GM19328 (cell line): ENCODE measurements at regions not wholly inside any gene's neighbourhood (a gene's known extent, or its start where the extent isn't known, plus 50 kb on each side); places are given as distances from the start of the nearest gene placed in this dataset.
"Not testable (repeated sequence)": the region's sequence is repeated elsewhere in the genome, so short reads cannot be mapped to it uniquely, and the experiment has no call there.

Source experiments
- ATAC-seq: cut with Tn5 transposase; IDR thresholded peaks from one replicate; pipeline ENCODE4 v1.9.1; 2021; ENCODE audit warnings: mild to moderate bottlenecking, moderate library complexity; ENCODE audit not compliant: unreplicated experiment

- no peak for ATAC-seq
Measured at GRCh38 chr18:55764386-55764785, 176.4 kb upstream of the TCF4 start.

GRCh38 chr18:55763805-55764204, 175.8 kb upstream of the TCF4 start:
- ATAC-seq, result no peak

GRCh38 chr18:55763298-55763697, 175.3 kb upstream of the TCF4 start:
- ATAC-seq, result no peak

- no peak for ATAC-seq
Measured at GRCh38 chr18:55762424-55762823, 174.4 kb upstream of the TCF4 start.

GRCh38 chr18:55753643-55754263, 165.8 kb upstream of the TCF4 start:
- no peak for ATAC-seq

- no peak for ATAC-seq
Measured at GRCh38 chr18:55751476-55751875, 163.5 kb upstream of the TCF4 start.

GRCh38 chr18:55748227-55748738, 160.3 kb upstream of the TCF4 start:
- no peak for ATAC-seq

GRCh38 chr18:55744206-55744605, 156.2 kb upstream of the TCF4 start:
- ATAC-seq, result no peak

GRCh38 chr18:55743736-55744135, 155.7 kb upstream of the TCF4 start:
- ATAC-seq, result no peak

- no peak for ATAC-seq
Measured at GRCh38 chr18:55743133-55743532, 155.1 kb upstream of the TCF4 start.

GRCh38 chr18:55739488-55739887, 151.5 kb upstream of the TCF4 start:
- ATAC-seq, result no peak

GRCh38 chr18:55738483-55739114, 150.6 kb upstream of the TCF4 start:
- ATAC-seq, result no peak

- no peak for ATAC-seq
Measured at GRCh38 chr18:55737781-55738468, 149.9 kb upstream of the TCF4 start.

GRCh38 chr18:55737266-55737665, 149.3 kb upstream of the TCF4 start:
- no peak for ATAC-seq

- no peak for ATAC-seq
Measured at GRCh38 chr18:55735969-55736368, 148.0 kb upstream of the TCF4 start.

- ATAC-seq, result no peak
Measured at GRCh38 chr18:55735199-55735855, 147.3 kb upstream of the TCF4 start.

GRCh38 chr18:55732227-55733106, 144.5 kb upstream of the TCF4 start:
- no peak for ATAC-seq

GRCh38 chr18:55731594-55732042, 143.6 kb upstream of the TCF4 start:
- no peak for ATAC-seq

GRCh38 chr18:55721006-55721405, 133.0 kb upstream of the TCF4 start:
- not testable (repeated sequence) for ATAC-seq

GRCh38 chr18:55713707-55714106, 125.7 kb upstream of the TCF4 start:
- ATAC-seq, result no peak
